Smooth muscle cell (in vitro differentiated cells): ENCODE measurements at regions not wholly inside any gene's neighbourhood (a gene's known extent, or its start where the extent isn't known, plus 50 kb on each side); places are given as distances from the start of the nearest gene placed in this dataset.

Source experiments
- DNase-seq: peaks from one replicate; lab custom pipeline; 2025; ENCODE audit not compliant: unreplicated experiment; lab: John Stamatoyannopoulos, UW
- H2AFZ ChIP-seq: fragments of 200-600 bp; sonication (generic); 2 replicates; pipeline ENCODE4 v1.6.0; 2016; ENCODE audit warnings: antibody characterized with exemption, low read depth, mild to moderate bottlenecking
- H3F3A ChIP-seq: fragments of 200-600 bp; sonication (generic); 2 replicates; pipeline ENCODE4 v1.6.0; 2017; ENCODE audit warnings: antibody characterized with exemption, low read depth
- H3K27ac ChIP-seq: fragments of 200-600 bp; sonication (generic); 2 replicates; pipeline ENCODE4 v1.5.1; 2016; ENCODE audit warnings: low read depth, mild to moderate bottlenecking
- H3K27me3 ChIP-seq: fragments of 200-600 bp; sonication (generic); 2 replicates; pipeline ENCODE4 v1.6.1; 2016; ENCODE audit warnings: low read depth, mild to moderate bottlenecking
- H3K36me3 ChIP-seq: fragments of 200-600 bp; sonication (generic); 2 replicates; pipeline ENCODE4 v1.5.1; 2016; ENCODE audit warnings: low read depth
- H3K4me1 ChIP-seq: fragments of 200-600 bp; sonication (generic); 2 replicates; pipeline ENCODE4 v1.5.1; 2016; ENCODE audit warnings: low read depth
- H3K4me2 ChIP-seq: fragments of 200-600 bp; sonication (generic); 2 replicates; pipeline ENCODE4 v1.6.0; 2016; ENCODE audit warnings: mild to moderate bottlenecking
- H3K4me3 ChIP-seq: fragments of 200-600 bp; sonication (generic); 2 replicates; pipeline ENCODE4 v1.5.1; 2016; ENCODE audit warnings: mild to moderate bottlenecking
- H3K79me2 ChIP-seq: fragments of 200-600 bp; sonication (generic); 2 replicates; pipeline ENCODE4 v1.6.0; 2016; ENCODE audit warnings: low read depth, mild to moderate bottlenecking
- H3K9ac ChIP-seq: fragments of 200-600 bp; sonication (generic); 2 replicates; pipeline ENCODE4 v1.6.0; 2016; ENCODE audit warnings: low read depth
- H3K9me3 ChIP-seq: fragments of 200-600 bp; sonication (generic); replicated peaks from 2 replicates; pipeline ENCODE4 v1.5.1; 2016; ENCODE audit warnings: low read depth
- H4K20me1 ChIP-seq: fragments of 200-600 bp; sonication (generic); 2 replicates; pipeline ENCODE4 v1.6.0; 2016; ENCODE audit warnings: low read depth
- CTCF ChIP-seq: fragments of 200-600 bp; sonication (generic); IDR thresholded peaks from 2 replicates; pipeline ENCODE4 v1.5.1; 2017; ENCODE audit warnings: borderline replicate concordance, mild to moderate bottlenecking, antibody characterized with exemption; ENCODE audit not compliant: insufficient read depth, poor library complexity, severe bottlenecking
- WGBS: methylation state at CpG from one replicate; pipeline ENCODE4 v1.1.7; 2016; ENCODE audit warnings: low lambda C conversion rate; 5-methylcytosine and 5-hydroxymethylcytosine counted together

GRCh38 chr1:57866998-57867397 lies 443.1 kb upstream of the DAB1 start:
- DNase-seq: no peak
- H3K27ac ChIP-seq: no peak overlapping the region
- 97% methylated on average over 8 of the region's 8 CpGs for WGBS
- H2AFZ ChIP-seq: no peak overlapping the region
- TF ChIP-seq CTCF: no peak
- no peak overlapping the region for H3K4me3 ChIP-seq
- no peaks in the 10 kb centered on the region for H3F3A ChIP-seq
- H3K27me3 ChIP-seq: peaks cover 5% of the 10 kb centered on the region
- H4K20me1 ChIP-seq: no peaks in the 10 kb centered on the region
- H3K4me1 ChIP-seq: no peaks in the 10 kb centered on the region
- no peaks in the 10 kb centered on the region for H3K36me3 ChIP-seq
- no peak overlapping the region for H3K4me2 ChIP-seq
- no peaks in the 10 kb centered on the region for H3K9me3 ChIP-seq
- H3K79me2 ChIP-seq: no peaks in the 10 kb centered on the region
- H3K9ac ChIP-seq: no peak overlapping the region

- Histone ChIP-seq H3F3A (no peaks in the 10 kb centered on the region), H3K9me3 (no peaks in the 10 kb centered on the region), H3K4me2 (no peak overlapping the region), H3K4me1 (no peaks in the 10 kb centered on the region), H3K9ac (no peak overlapping the region), H3K27me3 (no peaks in the 10 kb centered on the region), H3K79me2 (no peaks in the 10 kb centered on the region), H3K27ac (no peak overlapping the region), H2AFZ (no peak overlapping the region), H3K36me3 (no peaks in the 10 kb centered on the region), H4K20me1 (no peaks in the 10 kb centered on the region), H3K4me3 (no peak overlapping the region)
- no peak for DNase-seq
- TF ChIP-seq CTCF: no peak
- 86% methylated on average over 5 of the region's 5 CpGs for WGBS
Observed at GRCh38 chr1:57860931-57861565, 437.2 kb upstream of the DAB1 start.

- 95% methylated on average over 3 of the region's 3 CpGs for WGBS
- Histone ChIP-seq H3K4me3 (no peak overlapping the region), H3K9ac (no peak overlapping the region), H3K36me3 (no peaks in the 10 kb centered on the region), H3K27ac (no peak overlapping the region), H3K4me2 (no peak overlapping the region), H3F3A (no peaks in the 10 kb centered on the region), H3K4me1 (no peaks in the 10 kb centered on the region), H4K20me1 (no peaks in the 10 kb centered on the region), H3K9me3 (no peaks in the 10 kb centered on the region), H3K27me3 (no peaks in the 10 kb centered on the region), H2AFZ (no peak overlapping the region), H3K79me2 (no peaks in the 10 kb centered on the region)
- no peak for DNase-seq
- TF ChIP-seq CTCF: no peak
Observed at GRCh38 chr1:57860325-57860724, 436.5 kb upstream of the DAB1 start.

- Histone ChIP-seq H3F3A (no peaks in the 10 kb centered on the region), H3K36me3 (no peaks in the 10 kb centered on the region), H2AFZ (no peak overlapping the region), H3K4me2 (no peak overlapping the region), H4K20me1 (no peaks in the 10 kb centered on the region), H3K9me3 (no peaks in the 10 kb centered on the region), H3K4me3 (no peak overlapping the region), H3K79me2 (no peaks in the 10 kb centered on the region), H3K27ac (no peak overlapping the region), H3K27me3 (no peaks in the 10 kb centered on the region), H3K4me1 (no peaks in the 10 kb centered on the region), H3K9ac (no peak overlapping the region)
- DNase-seq: no peak
- WGBS: 60% methylated on average over 4 of the region's 4 CpGs
- TF ChIP-seq CTCF: no peak
Observed at GRCh38 chr1:57858740-57859139, 434.9 kb upstream of the DAB1 start.
